ENCODE measurements at regions not wholly inside any gene's neighbourhood (a gene's known extent, or its start where the extent isn't known, plus 50 kb on each side); places are given as distances from the start of the nearest gene placed in this dataset.

GRCh38 chr6:14549304-14549770 lies 431.8 kb downstream of the CD83 start:
- TF ChIP-seq CTCF (IDR thresholded peaks at IDR 0.05; ENCODE audit: low read length) (no peak), EZH2 (optimal IDR thresholded peaks at IDR 0.05; ENCODE audit: low read depth, low read length) (no peak), EZH2phosphoT487 (IDR thresholded peaks at IDR 0.05; ENCODE audit: low read length) (no peak)

Data from MM.1S (cell line).